Mesothelial cell of epicardium (in vitro differentiated cells): ENCODE measurements at regions not wholly inside any gene's neighbourhood (a gene's known extent, or its start where the extent isn't known, plus 50 kb on each side); places are given as distances from the start of the nearest gene placed in this dataset.

Experiments
- DNase-seq, 2 experiments: peaks; one replicate each; pipeline ENCODE4 v3.0.0; 2021; ENCODE audit warnings: low spot score in 2 of 2; ENCODE audit not compliant: unreplicated experiment in 2 of 2
- H3K27ac Mint-ChIP-seq: 2 replicates; pipeline ENCODE4 v1.8.0; 2021; ENCODE audit warnings: mixed read lengths
- H3K27me3 Mint-ChIP-seq: 2 replicates; pipeline ENCODE4 v1.8.0; 2021; ENCODE audit warnings: low read depth, mixed read lengths
- H3K36me3 Mint-ChIP-seq: 2 replicates; pipeline ENCODE4 v1.8.0; 2021; ENCODE audit warnings: mixed read lengths
- H3K4me1 Mint-ChIP-seq: 2 replicates; pipeline ENCODE4 v1.8.0; 2021; ENCODE audit warnings: mixed read lengths
- H3K4me3 Mint-ChIP-seq: 2 replicates; pipeline ENCODE4 v1.8.0; 2021; ENCODE audit warnings: mild to moderate bottlenecking, moderate library complexity, mixed read lengths
- H3K9me3 Mint-ChIP-seq: 2 replicates; pipeline ENCODE4 v1.8.0; 2021; ENCODE audit warnings: mixed read lengths
- TF ChIP-seq, protein P1 (sequence below): fragments of 200-600 bp; sonication (generic); IDR thresholded peaks from one replicate; pipeline ENCODE4 v1.5.0; 2021; ENCODE audit warnings: antibody characterized with exemption; ENCODE audit not compliant: unreplicated experiment

DNA sequence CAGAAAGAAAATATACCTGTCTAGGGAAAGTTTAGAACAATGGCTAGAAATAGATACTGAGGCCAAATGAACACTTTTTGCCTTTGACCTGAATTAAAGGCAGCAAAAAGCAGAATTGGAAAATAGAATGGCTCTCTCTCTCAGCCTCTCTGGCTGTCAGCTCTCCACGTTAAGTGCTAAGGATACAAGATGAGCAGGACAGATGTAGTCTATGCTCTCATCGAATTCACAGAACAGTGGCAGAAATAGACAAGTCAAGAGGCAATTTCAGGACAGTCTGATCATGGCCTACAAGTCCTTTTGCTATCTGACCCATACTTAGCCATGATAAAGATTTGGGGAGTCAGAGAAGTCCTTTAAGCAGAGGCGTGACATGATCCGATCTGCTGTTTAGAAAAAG lies 120.2 kb upstream of the CREB1 start:
- Mint-ChIP-seq H3K27ac (no peak overlapping the region), H3K36me3 (no peaks in the 10 kb centered on the region), H3K9me3 (no peaks in the 10 kb centered on the region), H3K4me1 (peaks cover 19% of the 10 kb centered on the region), H3K27me3 (no peaks in the 10 kb centered on the region), H3K4me3 (no peak overlapping the region)
- TF ChIP-seq, protein P1, sequence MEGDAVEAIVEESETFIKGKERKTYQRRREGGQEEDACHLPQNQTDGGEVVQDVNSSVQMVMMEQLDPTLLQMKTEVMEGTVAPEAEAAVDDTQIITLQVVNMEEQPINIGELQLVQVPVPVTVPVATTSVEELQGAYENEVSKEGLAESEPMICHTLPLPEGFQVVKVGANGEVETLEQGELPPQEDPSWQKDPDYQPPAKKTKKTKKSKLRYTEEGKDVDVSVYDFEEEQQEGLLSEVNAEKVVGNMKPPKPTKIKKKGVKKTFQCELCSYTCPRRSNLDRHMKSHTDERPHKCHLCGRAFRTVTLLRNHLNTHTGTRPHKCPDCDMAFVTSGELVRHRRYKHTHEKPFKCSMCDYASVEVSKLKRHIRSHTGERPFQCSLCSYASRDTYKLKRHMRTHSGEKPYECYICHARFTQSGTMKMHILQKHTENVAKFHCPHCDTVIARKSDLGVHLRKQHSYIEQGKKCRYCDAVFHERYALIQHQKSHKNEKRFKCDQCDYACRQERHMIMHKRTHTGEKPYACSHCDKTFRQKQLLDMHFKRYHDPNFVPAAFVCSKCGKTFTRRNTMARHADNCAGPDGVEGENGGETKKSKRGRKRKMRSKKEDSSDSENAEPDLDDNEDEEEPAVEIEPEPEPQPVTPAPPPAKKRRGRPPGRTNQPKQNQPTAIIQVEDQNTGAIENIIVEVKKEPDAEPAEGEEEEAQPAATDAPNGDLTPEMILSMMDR: no peak
- no peak for DNase-seq

DNA sequence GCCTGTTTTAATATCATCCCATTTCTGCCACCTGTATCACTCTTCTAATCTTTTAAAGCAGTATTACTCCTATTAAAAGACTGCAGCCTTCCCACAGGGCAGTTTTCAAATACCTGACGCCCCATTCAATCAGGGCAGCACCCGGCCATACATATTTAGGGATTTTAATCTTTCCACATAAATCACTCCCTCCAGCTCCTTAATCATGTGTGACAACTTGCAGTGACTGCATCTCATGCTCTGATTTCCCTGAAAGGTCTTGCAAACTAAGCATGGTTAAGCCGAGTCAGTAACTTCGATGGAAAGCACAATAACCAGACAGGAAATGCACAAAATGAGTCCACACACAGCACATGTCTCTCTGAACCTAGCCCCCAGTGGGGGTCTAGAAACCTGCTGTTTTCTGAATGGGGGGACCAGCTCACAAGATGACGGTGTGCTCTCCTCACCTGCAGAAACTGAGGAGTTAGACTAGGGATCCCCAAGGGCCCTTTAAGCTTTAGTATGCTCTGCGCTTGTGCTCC lies 116.9 kb upstream of the CREB1 start:
- Mint-ChIP-seq H3K4me1 (peaks cover 17% of the 10 kb centered on the region), H3K4me3 (no peak overlapping the region), H3K9me3 (no peaks in the 10 kb centered on the region), H3K27ac (no peak overlapping the region), H3K27me3 (no peaks in the 10 kb centered on the region), H3K36me3 (no peaks in the 10 kb centered on the region)
- TF ChIP-seq, protein P1: no peak
- DNase-seq: no peak

DNA sequence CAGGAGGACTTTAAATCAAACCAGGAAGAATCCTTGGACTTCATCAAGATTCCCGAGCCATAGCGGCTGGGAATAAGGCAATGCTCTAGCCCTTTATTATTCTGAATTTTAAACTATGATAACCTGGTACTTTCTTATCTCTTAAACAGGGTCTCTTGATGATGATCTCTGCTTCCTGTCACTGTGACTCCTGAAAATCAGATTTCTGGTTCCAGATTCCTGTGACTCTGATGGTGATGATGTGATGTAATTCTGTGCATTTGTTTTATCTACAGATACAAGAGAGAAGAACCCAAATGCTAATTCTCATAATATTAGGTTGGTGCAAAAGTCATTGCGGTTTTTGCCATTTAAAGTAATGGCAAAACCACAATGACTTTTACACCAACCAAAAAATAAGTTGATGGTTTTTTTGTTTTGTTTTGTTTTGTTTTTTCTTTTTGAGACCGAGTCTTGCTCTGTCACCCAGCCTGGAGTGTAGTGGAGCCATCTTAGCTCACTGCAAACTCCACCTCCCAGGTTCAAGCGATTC lies 116.3 kb upstream of the CREB1 start:
- Mint-ChIP-seq H3K27ac (no peak overlapping the region), H3K36me3 (no peaks in the 10 kb centered on the region), H3K27me3 (no peaks in the 10 kb centered on the region), H3K9me3 (no peaks in the 10 kb centered on the region), H3K4me3 (no peak overlapping the region), H3K4me1 (peaks cover 12% of the 10 kb centered on the region)
- TF ChIP-seq, protein P1: no peak
- DNase-seq: no peak

DNA sequence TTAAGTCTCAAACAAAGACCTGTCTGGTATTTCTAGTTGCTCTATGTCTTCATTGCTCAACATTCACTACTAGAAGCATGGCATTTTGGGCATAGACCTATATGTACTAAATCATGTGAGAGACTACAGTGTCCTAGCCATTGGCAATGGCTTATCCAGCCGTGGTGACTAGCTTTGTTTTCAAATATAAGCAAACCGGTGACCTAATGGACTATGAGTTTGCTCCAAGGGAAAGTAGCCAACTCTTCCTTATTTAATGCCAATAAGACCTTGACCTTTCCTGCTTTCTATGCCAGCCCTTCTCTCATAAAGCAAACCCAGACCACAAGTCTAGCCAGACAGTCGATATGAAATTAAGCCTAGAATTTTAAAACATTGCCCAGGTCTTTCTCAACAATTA lies 113.7 kb upstream of the CREB1 start:
- H3K9me3 Mint-ChIP-seq: no peaks in the 10 kb centered on the region
- no peak overlapping the region for H3K27ac Mint-ChIP-seq
- no peaks in the 10 kb centered on the region for H3K36me3 Mint-ChIP-seq
- TF ChIP-seq, protein P1: no peak
- H3K4me1 Mint-ChIP-seq: no peaks in the 10 kb centered on the region
- H3K4me3 Mint-ChIP-seq: no peak overlapping the region
- DNase-seq: no peak
- peaks cover 2% of the 10 kb centered on the region for H3K27me3 Mint-ChIP-seq

DNA sequence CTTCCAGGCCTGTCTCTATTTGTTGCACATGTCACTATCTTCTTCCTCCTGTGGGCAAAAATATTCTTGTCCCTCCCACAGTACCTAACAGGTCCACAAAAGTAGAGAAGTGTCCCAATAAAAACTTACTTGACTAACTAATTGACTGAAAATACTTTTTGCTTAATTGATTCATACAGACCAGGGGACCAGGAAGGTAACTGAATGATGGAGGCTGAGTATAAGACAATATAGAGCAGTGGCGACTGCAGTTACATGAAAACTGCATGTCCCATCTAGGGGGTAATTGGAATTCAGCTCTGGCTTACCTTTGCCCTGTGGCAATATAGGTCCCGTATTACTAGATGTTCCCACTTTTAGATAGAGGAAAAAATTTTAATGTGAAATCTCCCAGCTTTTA lies 112.9 kb upstream of the CREB1 start:
- no peak overlapping the region for H3K4me3 Mint-ChIP-seq
- H3K4me1 Mint-ChIP-seq: no peaks in the 10 kb centered on the region
- TF ChIP-seq, protein P1: no peak
- no peaks in the 10 kb centered on the region for H3K9me3 Mint-ChIP-seq
- no peak for DNase-seq
- H3K36me3 Mint-ChIP-seq: no peaks in the 10 kb centered on the region
- peaks cover 4% of the 10 kb centered on the region for H3K27me3 Mint-ChIP-seq
- H3K27ac Mint-ChIP-seq: no peak overlapping the region

DNA sequence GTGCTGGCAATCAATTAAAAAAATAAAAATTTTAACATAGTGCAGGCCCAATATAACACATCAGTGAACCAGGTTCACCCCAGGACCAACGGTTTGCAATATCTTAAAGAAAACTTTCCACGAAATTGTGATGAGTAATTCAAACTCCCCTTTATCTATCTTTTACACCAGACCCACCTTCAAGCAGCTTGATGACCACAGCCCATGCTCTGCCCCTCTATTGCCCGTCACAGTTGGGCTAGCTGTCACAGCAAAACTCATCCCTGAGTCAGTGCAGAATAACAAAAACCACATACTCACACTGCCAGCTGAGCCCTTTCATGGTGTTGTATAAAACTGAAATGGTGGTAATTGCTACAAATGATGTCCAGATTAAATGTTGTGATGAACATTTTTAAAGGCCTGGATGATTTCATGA lies 112.5 kb upstream of the CREB1 start:
- no peaks in the 10 kb centered on the region for H3K9me3 Mint-ChIP-seq
- no peak overlapping the region for H3K27ac Mint-ChIP-seq
- TF ChIP-seq, protein P1: no peak
- peaks cover 4% of the 10 kb centered on the region for H3K27me3 Mint-ChIP-seq
- H3K36me3 Mint-ChIP-seq: no peaks in the 10 kb centered on the region
- H3K4me1 Mint-ChIP-seq: no peaks in the 10 kb centered on the region
- DNase-seq: no peak
- no peak overlapping the region for H3K4me3 Mint-ChIP-seq
